ENCODE measurements at regions not wholly inside any gene's neighbourhood (a gene's known extent, or its start where the extent isn't known, plus 50 kb on each side); places are given as distances from the start of the nearest gene placed in this dataset.
"Not testable (repeated sequence)": the region's sequence is repeated elsewhere in the genome, so short reads cannot be mapped to it uniquely, and the experiment has no call there.

DNA sequence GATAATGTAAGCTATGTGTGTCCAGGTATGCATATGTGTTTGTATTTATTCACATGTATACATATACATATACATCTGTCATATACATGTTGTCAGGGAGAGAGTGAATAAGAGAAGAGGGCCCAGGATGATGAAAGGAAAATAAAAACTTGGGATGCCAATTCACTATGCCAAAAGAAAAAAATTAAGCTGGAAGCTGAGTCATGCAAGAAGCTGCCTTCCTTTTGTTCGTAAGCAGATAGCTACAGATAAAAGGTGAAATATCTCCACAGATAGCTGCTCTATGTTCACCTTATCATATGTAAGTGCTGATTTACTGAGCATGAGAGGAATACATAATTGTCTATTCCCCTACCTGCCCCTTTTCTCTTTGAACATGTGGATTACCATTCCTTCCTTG, 579.9 kb downstream of the EPM2A start:
- 53 to 78% methylated on average over 1 of the region's 1 CpG for WGBS, 2 donors (ENCODE audit: low coverage in 1 of 2)
- Histone ChIP-seq H3K27me3 (no peaks in the 10 kb centered on the region), H3K27ac (no peak overlapping the region), H3K4me1 (no peaks in the 10 kb centered on the region), H3K9me3 (peaks cover 0 to 14% (median 0%) of the 10 kb centered on the region in 3 donors), H3K36me3 (no peaks in the 10 kb centered on the region), H3K4me3 (no peak overlapping the region)
- TF ChIP-seq POLR2A (IDR thresholded peaks at IDR 0.05) = no peak
- no peak for TF ChIP-seq CTCF (IDR thresholded peaks at IDR 0.05)
- no peak for TF ChIP-seq POLR2AphosphoS5 (IDR thresholded peaks at IDR 0.05)
- no peak for TF ChIP-seq EP300 (IDR thresholded peaks at IDR 0.05)
- ATAC-seq = no peak

DNA sequence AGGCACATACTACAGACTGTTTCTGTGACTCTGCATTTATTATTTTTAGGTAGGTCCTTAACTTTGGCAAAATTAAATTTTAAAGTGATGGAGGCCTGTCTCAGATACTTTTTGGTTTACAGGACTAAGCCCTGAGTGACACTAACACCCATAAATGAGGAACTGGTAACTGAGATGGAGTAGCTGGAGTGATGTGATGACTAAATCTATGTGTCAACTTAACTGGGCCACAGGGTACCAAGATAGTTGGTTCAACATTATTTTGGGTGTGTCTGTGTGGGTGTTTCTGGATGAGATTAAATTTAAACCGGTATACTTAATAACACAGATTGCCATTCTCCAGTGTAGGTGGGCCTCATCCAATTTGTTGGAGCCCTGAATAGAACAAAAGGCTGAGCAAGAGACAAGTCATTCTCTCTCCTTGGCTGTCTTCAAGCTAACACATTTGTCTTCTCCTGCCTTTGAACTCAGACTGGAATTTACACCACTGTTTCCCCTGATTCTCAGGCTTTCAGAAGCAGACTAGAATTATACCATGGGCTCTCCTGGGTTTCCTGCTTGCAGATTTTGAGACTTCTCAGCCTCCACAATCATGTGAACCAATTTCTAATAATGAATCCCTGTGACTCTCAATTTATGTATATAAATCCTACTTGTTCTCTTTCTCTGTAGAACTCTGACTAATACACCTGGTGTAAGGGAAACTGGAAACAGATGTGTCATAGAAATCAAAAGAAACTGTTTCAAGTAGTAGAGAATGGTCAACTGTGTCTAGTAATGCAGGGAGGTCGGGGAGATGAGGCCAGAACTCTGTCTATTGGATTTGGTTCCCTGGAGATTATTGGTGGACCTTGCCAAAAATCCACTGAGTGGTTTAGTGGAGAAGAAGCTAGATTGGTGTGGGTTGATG, 579.2 kb downstream of the EPM2A start:
- H3K36me3 ChIP-seq = no peaks in the 10 kb centered on the region
- no peaks in the 10 kb centered on the region for H3K4me1 ChIP-seq
- 54 to 100% methylated on average over 1 to 2 of the region's 2 CpGs for WGBS, 2 donors (ENCODE audit: low coverage in 1 of 2)
- H3K27me3 ChIP-seq = no peaks in the 10 kb centered on the region
- peaks cover 0 to 14% (median 0%) of the 10 kb centered on the region in 3 donors for H3K9me3 ChIP-seq
- ATAC-seq = no peak
- no peak overlapping the region for H3K27ac ChIP-seq
- H3K4me3 ChIP-seq = no peak overlapping the region
- no peak for TF ChIP-seq POLR2AphosphoS5 (IDR thresholded peaks at IDR 0.05)
- no peak for TF ChIP-seq POLR2A (IDR thresholded peaks at IDR 0.05)
- TF ChIP-seq EP300 (IDR thresholded peaks at IDR 0.05) = no peak
- TF ChIP-seq CTCF (IDR thresholded peaks at IDR 0.05) = no peak

DNA sequence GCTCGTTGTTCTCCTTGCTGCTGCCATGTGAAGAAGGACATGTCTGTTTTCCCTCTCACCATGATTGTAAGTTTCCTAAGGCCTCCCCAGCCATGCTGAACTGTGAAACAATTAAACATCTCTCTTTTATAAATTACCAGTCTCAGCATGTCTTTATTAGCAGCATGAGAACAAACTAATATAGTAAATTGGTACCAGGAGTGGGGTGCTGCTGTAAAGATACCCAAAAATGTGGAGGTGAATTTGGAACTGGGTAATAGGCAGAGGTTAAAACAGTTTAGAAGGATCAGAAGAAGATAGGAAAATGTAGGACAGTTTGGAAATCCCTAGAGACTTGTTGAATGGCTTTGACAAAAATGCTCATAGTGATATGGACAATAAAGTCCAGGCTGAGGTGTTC, 576.7 kb downstream of the EPM2A start:
- not testable (repeated sequence) for ATAC-seq, H3K36me3 ChIP-seq, H3K4me3 ChIP-seq, H3K27ac ChIP-seq, H3K27me3 ChIP-seq, H3K4me1 ChIP-seq
- peaks cover 0 to 14% (median 0%) of the 10 kb centered on the region in 3 donors for H3K9me3 ChIP-seq
- WGBS, 2 donors (ENCODE audit: low coverage in 1 of 2) = 100% methylated on average over 1 of the region's 1 CpG; no CpG with 5 or more reads in 1 of the 2 donors

DNA sequence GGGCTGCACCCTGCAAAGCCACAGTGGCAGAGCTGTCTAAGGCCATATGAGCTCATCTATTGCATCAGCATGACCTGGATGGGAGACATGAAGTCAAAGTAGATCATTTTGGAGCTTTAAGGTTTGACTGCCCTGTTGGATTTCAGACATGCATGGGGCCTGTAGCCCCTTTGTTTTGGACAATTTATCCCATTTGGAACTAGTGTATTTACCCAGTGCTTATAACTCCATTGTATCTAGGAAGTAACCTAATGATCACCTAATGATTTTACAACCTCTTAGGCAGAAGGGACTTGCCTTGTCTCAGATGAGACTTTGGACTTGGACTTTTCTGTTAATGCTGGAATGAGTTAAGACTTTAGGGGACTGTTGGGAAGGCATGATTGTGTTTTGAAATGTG, 575.4 kb downstream of the EPM2A start:
- H3K36me3 ChIP-seq = no peaks in the 10 kb centered on the region
- no peak for TF ChIP-seq POLR2A (IDR thresholded peaks at IDR 0.05)
- TF ChIP-seq POLR2AphosphoS5 (IDR thresholded peaks at IDR 0.05) = no peak
- no peak for TF ChIP-seq CTCF (IDR thresholded peaks at IDR 0.05)
- no peak for TF ChIP-seq EP300 (IDR thresholded peaks at IDR 0.05)
- no peaks in the 10 kb centered on the region for H3K4me1 ChIP-seq
- ATAC-seq = no peak
- no peak overlapping the region for H3K4me3 ChIP-seq
- no peaks in the 10 kb centered on the region for H3K27me3 ChIP-seq
- peaks cover 0 to 14% (median 0%) of the 10 kb centered on the region in 3 donors for H3K9me3 ChIP-seq
- no peak overlapping the region for H3K27ac ChIP-seq

DNA sequence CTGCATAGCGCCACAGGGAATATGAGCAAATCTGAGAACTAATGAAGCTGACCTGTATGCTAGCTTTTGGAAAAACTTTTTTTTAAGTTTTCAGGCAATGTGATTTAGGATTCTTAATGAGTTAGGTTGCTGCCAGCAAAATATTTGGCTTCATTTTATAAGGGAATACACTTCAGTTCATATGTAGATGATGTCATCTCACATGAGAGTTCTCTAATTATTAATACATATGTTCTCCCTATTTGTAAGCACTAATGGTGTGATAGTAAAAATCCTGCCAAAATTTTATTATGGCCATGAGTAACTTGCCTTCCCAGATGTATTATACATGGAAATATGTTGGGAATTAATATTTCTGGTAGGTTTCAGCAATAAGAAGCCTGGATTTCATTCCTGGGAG, 573.8 kb downstream of the EPM2A start:
- WGBS, 2 donors (ENCODE audit: low coverage in 1 of 2) = 80 to 100% methylated on average over 1 of the region's 1 CpG

GRCh38 chr6:145169726-145170224, 565.5 kb downstream of the EPM2A start:
- ATAC-seq = no peak
- TF ChIP-seq CTCF (IDR thresholded peaks at IDR 0.05) = no peak
- TF ChIP-seq POLR2AphosphoS5 (IDR thresholded peaks at IDR 0.05) = no peak
- TF ChIP-seq POLR2A (IDR thresholded peaks at IDR 0.05) = no peak
- Histone ChIP-seq H3K36me3 (no peaks in the 10 kb centered on the region), H3K27ac (no peak overlapping the region), H3K4me1 (no peaks in the 10 kb centered on the region), H3K9me3 (no peaks in the 10 kb centered on the region), H3K27me3 (no peaks in the 10 kb centered on the region), H3K4me3 (no peak overlapping the region)
- 85 to 100% methylated on average over 1 of the region's 2 CpGs for WGBS, 2 donors (ENCODE audit: low coverage in 1 of 2)

More for the DNA sequence above, 573.8 kb downstream of the EPM2A start:
- H3K36me3 ChIP-seq = no peaks in the 10 kb centered on the region
- H3K27me3 ChIP-seq = no peaks in the 10 kb centered on the region
- no peak overlapping the region for H3K27ac ChIP-seq
- H3K4me1 ChIP-seq = no peaks in the 10 kb centered on the region
- H3K9me3 ChIP-seq = peaks cover 0 to 14% (median 0%) of the 10 kb centered on the region in 3 donors
- H3K4me3 ChIP-seq = no peak overlapping the region
- TF ChIP-seq POLR2A (IDR thresholded peaks at IDR 0.05) = no peak
- no peak for ATAC-seq

All from gastroesophageal sphincter (tissue), 4 donors.